ENCODE measurements at regions not wholly inside any gene's neighbourhood (a gene's known extent, or its start where the extent isn't known, plus 50 kb on each side); places are given as distances from the start of the nearest gene placed in this dataset.

DNA sequence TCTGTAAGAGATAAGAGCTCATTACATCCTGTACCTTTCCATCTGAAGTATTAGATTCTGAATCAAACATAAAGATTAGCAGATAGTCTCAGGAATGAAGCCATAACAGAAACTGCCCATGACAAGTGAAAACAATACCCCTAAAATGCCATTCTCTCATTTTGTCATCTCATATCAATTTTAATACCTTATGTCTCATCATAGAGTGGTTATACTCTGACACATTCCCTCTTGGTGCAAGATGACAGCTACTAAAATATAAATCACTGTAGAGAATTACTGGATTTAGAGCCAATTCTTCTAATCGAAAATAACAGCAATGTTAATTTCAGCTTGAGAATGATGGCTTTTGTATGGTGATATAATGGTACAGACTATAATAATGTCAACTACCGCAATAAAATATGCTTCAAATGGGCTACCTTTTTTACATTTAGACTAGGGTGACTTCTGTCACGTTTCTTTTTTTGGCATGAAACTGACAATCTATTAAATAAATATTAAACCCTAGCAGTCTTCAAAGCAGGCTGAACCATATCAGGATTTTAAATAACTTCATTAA is 125.1 kb upstream of the ITGA4 start:
- DNase-seq (ENCODE audit: low read depth in 1 of 2, low spot score in 1 of 2), result no peak

DNA sequence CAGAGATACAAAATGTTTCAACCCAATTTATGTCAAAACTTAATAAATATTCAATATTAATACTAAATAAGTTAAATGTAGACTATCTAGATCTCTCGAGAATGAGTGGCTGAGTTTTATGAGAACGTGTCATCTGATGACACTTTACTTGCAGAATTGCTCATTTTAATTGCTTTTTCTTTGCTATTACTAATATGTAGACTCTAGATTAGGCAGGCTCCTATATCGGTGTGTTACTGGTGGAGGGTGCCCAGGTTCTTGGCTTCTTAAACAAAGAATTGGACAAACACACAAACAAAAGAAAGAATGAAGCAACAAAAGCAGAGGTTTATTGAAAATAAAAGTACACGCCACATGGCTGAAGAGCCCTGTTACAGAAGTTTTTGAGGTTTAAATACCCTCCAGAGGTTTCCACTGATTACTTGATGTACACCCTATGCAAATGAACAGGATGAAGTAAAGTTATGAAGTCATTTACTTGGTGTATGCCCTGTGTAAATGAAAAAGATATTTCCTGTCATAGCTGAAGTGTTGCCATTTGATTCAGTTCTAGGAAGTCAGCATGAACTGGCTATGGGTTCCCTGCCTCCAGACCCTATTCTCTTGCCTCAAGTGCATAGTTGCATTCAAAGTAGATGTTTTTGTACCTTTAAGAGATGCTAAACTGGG is 122.9 kb upstream of the ITGA4 start:
- DNase-seq (ENCODE audit: low read depth in 1 of 2, low spot score in 1 of 2), result no peak

DNA sequence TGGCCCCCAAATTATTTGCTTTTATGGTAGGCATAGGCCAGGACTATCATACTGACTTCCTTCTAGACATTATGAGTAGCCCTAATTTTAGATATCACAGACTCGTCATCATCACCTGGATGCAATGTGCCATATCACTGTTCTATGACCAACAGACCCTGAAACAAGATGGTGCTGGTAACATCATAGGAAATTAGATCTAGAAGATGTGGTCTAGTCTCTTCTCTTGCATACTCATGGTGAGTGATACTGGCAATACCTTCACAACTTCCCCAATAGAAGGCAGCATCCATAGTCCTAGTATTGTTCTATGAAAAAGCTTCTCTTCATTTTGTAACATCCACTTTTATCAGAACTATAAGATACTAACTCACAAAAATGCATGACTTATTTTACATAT is 116.3 kb upstream of the ITGA4 start:
- DNase-seq (ENCODE audit: low read depth in 1 of 2, low spot score in 1 of 2), result no peak

DNA sequence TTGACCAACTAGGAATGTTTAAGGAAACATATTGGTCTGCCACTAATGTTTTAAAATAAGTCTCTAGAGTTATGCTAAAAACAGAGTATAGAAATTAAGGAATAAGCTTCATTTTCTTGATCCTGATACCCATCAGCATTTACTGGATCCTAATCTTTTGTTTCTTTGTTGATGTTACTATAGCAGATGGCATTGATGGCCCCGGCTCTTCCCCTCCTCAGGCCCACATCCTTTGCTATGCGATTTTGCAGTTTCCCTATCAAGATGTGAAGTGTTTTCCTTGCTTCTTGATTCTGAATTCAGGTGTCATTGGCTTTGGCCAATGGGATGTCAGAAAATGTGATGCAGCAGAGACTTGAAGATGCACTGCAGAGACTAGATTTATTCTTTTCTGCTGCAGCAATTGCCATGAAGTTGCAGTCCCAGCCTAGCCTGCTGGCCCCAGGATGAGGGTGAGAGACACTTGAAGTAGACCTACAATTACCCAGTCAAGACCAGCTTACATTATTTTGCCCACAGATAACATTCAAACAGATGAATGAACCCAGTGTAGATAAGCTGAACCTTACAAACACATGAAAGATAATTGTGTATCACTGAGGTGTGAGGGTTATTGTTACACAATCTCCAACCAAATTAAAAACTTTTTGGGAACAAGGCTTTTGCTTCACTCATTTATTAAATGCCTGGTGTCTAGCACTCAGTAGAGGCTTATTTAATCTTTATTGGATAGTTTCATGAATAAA is 115.2 kb upstream of the ITGA4 start:
- DNase-seq (ENCODE audit: low read depth in 1 of 2, low spot score in 1 of 2), result no peak

DNA sequence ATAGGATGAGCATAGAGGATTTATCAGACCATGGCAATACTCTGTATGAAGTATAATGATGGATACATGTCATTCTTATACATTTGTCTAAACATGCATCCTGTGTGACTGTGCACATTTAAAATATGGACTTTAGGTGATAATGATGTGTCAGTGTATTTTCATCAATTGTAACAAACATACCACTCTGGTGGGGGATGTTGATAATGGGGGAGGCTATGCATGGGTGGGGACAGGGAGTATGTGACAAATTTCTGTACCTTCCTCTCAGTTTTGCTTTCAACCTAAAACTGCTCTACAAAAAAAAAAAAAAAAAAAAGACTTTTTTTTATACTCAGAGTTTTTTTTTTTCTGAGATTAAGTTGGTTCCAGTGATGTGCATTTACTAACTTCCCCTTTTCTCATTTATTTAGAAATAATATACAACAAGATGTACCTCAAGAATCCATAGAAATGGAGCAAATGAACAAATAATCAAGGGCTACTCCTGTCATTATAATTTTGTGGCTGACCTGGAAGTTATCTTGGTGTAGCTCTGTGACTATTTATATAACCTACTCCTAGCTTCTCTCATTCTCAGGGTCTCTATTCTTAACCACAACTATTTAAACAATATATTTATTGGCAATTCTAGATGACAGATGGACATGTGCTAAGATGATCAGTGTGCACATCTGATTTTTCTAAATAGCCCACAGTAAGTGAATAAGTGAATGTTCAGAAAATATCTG is 108.9 kb upstream of the ITGA4 start:
- DNase-seq (ENCODE audit: low read depth in 1 of 2, low spot score in 1 of 2), result no peak

DNA sequence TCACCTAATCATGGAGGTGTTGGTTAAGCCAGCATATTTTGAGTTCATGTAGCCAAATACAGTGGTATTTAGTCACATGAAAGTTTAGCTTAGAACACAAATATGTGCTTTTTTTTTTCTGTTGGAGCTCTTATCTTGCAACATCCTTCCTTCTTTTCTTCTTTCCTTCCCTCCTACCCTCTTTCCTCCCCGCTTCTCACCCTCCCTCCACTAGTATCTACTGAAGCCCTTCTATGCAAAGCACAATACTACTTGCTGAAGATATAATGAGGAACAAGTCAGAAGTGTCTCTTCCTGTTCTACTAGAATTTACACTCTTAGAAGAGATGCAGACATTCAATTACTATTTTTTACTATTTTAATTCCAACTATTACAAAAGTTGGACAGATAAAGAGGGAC is 105.0 kb upstream of the ITGA4 start:
- DNase-seq (ENCODE audit: low read depth in 1 of 2, low spot score in 1 of 2), result no peak

DNA sequence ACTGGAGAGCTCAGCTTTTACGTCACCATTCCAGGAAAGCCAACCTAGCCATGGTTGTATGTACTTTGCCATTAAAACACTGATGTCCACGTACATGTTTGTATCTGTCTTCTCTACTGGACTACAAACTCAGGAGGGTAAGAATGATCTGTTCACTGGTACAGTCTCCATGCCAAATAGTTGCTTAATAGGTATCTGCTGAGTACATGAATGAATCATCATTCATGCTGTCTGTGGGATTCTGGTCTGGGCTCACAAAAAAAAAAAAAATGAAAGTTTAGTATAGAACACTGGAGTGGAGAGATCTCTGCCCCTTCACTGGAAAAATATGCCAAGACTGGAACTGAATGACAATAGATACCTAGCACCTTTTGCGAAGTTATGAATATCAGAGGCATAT is 102.6 kb upstream of the ITGA4 start:
- DNase-seq (ENCODE audit: low read depth in 1 of 2, low spot score in 1 of 2), result no peak

DNA sequence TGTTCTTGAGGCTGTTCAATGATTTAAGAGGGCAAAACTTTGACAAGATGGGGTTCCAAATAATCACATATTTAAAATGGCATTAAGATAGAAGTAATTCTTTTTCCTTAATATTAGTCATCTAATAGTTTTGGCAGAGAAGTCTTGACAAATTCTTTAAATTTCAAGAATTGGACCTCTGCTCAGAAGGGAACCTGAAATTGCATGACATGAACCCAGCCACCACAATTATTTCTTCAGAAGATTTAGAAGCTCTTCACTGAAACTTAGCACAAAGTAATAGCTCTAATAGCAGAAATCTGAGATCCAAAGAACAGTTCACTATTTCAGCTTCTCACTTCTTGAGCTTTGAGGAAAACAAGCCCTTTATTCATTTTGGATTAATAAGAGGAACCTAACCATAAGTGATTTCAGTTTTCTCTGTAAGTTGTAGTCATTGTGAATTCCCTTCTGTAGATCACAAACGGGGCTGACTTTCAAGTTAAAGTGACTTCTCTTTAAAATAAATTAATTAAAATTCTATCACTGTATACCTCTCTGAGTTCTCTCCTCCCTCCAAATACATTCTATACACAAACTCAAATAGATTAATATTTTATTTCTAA is 100.6 kb upstream of the ITGA4 start:
- DNase-seq (ENCODE audit: low read depth in 1 of 2, low spot score in 1 of 2), result no peak

DNA sequence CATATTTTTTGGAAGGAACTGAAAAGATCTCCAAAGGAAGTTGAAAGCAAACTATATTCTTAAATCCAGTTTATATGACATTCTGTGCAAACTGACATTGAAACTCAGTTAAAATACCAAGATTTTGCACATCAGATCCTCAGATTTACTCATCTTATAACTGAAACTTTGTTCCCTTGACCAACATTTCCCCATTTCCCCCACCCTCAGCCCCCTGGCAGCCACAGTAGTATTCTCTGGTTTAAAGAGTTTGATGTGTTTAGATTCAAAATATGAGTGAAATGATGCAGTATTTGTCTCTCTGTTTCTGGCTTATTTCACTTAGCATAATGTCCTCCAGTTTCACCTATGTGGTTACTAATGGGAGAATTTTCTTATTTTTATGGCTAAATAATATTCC is 99.2 kb upstream of the ITGA4 start:
- DNase-seq (ENCODE audit: low read depth in 1 of 2, low spot score in 1 of 2), result no peak

DNA sequence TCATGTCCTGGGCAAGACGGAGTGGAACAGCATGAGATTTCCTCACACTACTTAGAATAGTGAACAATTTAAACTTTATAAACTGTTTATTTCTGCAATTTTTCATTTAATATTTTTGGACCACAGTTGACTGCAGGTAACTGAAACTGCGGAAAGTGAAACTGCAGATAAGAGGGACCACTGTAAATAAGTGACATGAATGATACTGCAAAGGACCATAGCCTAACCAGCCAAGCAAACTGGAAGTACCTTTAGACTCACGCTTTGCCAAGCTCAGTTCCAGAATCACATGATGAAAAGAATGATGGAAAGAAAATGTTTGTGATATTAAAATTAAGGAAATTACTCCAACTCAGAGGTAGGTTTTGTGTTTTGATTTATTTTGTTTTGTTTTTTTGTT is 94.6 kb upstream of the ITGA4 start:
- DNase-seq (ENCODE audit: low read depth in 1 of 2, low spot score in 1 of 2), result no peak

DNA sequence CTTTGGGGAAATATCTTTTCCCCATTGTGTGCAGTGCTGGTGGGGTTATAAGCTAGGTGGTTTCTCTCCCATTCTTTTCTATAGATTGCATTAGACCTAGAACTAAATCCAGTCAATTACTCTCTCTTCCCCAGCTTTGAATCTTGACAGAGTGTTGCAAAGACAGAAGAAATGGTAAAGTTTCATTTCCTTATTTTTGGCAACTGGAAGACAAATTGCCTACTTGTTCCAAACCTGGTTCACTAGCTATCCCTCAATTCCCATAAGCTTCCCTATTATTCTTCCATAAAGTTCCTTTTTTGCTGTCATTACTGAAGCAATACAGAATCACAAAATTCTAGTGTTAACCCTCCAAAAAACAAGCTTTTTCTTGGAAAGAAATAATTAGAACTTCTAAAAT is 94.0 kb upstream of the ITGA4 start:
- no peak for DNase-seq (ENCODE audit: low read depth in 1 of 2, low spot score in 1 of 2)

DNA sequence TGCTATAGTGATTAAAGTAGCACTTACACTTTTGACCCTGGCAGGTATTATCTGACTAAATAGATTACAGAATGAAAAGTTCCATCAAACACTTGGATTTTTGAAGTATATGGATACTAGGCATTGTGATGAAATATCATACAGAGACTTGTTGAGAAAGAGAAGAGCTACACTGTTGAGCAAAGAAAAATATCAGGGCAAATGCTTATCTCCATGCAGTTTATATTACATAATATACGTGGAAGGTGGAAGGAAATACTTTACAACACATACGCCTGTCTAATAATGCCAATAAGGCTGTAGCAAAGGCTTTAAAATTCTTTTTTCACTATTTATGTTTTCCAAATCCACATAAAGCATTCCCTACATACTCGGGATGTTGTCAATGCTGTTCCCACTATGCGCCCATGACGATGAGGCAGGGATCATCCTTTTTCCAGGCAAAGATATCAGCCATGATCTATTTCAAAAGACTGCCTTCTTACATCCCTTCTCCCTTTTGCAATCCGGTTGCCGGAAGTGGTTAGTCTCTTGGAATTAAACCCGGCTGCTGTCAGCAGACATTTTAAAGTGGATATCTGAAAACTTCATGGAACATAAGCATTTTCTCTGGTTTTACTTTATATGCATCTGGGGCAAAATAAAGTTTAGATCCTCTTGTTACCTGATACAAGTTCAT is 92.6 kb upstream of the ITGA4 start:
- no peak for DNase-seq (ENCODE audit: low read depth in 1 of 2, low spot score in 1 of 2)

DNA sequence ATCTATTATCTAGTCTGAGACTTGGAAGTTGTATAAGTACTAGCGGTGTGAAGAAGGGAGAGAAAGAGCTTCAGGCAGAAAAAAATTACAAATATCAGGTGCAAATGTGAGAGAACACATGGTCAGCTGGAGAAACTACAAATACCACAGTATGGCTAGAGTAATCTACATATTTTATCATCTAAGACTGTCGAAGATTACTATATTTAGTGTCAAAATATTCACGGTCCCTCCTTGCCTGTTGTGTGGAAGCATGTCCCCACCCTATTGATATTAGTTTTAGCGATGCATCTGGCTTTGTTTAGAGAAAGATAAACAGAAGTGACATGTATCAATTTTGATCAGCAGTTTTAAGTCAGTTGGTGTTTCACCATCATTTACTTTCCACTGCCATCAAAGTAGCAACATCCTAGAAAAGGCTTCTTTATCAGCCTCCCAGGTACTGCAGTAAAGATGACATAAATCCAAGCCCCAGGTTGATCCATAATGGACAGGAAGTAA is 90.5 kb upstream of the ITGA4 start:
- no peak for DNase-seq (ENCODE audit: low read depth in 1 of 2, low spot score in 1 of 2)

DNA sequence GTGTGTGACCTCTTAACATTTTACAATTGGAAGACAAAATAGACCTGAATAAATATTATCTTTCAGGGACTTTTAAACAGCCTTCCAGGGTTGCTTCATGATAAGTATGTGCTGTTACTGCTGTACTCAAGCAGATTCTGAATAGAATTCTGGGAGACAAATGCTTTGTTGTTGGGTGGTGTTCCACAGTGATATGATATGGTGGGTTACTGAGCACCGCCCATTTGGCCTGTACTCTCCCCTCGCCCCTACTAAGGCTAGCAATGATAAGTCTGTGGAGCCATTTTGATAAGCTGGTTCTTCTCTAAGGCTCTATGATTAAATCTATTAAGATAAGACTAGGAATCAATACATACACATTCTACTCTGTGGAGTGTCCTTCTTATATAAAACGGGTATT is 89.8 kb upstream of the ITGA4 start:
- no peak for DNase-seq (ENCODE audit: low read depth in 1 of 2, low spot score in 1 of 2)

DNA sequence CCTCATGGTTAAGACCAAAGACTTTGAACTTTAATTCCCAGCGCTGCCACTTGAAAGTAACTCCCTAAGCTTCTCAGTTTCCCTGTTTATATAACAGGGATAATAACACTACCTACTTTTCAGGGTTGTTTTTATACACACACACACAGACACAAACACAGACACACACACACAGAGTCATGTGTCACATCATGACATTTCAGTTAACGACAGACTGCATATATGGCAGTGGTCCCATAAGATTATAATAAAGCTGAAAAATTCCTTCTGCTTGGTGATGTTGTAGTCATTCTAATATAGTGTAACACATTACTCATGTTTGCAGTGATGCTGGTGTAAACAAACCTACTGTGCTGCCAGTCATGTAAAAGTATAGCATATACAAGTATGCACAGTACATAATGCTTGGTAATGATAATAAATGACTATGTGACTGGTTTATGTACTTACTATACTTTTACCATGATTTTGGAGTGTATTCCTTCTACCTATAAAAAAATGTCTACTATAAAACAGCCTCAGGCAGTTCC is 89.2 kb upstream of the ITGA4 start:
- DNase-seq (ENCODE audit: low read depth in 1 of 2, low spot score in 1 of 2), result no peak

DNA sequence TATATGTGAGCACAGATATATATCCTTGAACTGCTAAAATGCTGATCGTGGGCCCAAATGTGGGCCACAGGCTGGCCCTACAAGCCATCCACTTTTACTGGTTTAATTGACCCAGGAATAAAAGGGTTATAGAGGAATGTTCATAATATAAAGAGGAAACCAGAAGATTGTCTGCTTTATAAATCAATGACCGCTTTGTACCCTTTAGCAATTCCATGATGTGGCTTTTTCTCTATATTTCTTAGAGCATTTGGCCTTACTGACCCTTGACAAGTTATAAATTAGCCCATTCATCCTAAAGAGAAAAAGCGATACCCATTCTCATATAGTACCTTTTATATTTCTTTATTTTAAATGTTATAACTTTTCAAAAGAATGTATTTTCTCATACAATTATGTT is 87.1 kb upstream of the ITGA4 start:
- DNase-seq (ENCODE audit: low read depth in 1 of 2, low spot score in 1 of 2), result no peak

DNA sequence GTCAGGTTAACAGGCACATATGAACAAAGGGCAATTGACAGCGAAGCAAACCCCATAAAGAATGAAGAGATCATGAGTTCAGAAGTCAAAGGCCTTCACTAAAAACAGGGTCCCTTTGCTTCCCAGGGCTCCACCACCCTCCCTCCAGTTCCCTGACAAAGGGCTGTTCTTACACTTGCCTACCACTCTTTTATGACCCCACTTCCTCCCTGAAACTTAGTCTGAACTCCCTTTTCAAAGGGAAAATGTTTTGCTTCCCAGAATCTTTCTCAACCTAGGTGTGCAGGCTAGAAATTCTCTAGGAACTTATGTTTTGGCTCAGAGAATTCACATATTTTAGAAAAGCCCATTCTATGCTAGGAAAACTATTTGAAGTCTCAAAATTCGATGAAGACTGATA is 86.0 kb upstream of the ITGA4 start:
- no peak for DNase-seq (ENCODE audit: low read depth in 1 of 2, low spot score in 1 of 2)

DNA sequence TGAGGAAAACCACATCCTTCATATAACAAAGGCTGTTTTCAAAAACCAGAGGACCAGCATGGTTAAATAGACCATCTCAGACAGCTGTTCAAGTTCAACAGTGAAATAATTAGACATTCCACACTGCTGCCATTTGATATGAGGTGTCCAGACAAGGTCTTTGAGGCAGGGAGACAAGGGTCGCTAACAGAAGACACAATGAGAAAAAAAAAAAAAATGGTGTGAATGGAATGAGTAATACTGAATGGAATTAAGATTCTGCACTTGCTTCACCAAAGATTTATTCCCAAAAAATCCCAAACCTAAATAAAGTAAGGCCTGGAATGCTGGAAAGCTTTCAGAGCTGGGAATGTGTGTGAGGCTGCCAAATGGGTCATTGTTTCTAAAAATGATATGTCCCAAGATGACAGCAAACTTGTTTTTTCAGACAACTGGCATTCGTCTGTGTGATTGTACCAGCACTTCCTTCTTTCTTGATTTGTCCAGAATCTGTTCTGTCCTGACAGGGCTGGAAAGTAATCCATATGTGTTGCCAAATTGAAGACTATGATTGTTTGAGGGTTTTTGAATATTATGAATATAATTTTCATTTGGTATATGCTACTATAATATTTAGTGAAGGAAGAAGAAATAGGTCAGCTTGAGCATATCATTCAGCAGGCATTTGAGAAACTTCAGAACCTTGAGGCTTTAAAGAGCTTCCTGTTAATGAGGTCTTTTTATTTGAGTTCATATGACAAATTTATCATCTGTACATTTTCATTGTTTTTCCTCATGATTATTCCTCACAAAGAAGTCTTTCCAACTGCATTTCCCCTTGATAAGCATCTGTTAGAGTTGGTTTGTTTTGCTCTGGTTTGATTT is 85.2 kb upstream of the ITGA4 start:
- DNase-seq (ENCODE audit: low read depth in 1 of 2, low spot score in 1 of 2), result no peak

DNA sequence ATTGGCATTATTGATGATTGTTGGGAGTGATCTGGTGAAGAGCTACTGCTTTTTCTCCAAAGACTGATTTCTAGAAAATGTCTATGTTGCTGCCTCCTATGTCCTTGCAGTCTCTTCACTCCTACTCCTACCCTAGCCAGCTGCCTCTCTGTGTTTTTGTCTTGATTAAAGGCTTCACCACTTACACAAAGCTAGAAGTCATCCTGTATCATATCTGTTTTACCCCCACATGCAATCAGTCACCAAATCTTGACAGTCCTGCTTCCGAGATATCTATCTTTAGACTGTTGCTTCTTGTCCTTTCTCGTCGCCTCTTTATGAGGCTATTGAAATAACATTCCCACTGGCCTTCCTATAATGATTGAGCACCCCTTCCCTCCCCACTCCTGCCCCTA is 84.5 kb upstream of the ITGA4 start:
- DNase-seq (ENCODE audit: low read depth in 1 of 2, low spot score in 1 of 2), result no peak

All from activated CD4-positive, alpha-beta T cell treated with anti-CD3 and anti-CD28 coated beads, Interleukin-2, amount 50 U/mL, for 24 hours (primary cell).